Neural progenitor cell (in vitro differentiated cells): ENCODE measurements at regions not wholly inside any gene's neighbourhood (a gene's known extent, or its start where the extent isn't known, plus 50 kb on each side); places are given as distances from the start of the nearest gene placed in this dataset.
A peak's percentile ranks its signal among the peaks of the same experiment; 100 is the strongest.

Experiments used
- DNase-seq: peaks from one replicate; pipeline ENCODE4 v3.0.0-alpha.2; 2016; ENCODE audit warnings: low spot score
- H2AFZ ChIP-seq: fragments of 200-600 bp; sonication (generic); replicated peaks from 2 replicates; pipeline ENCODE4 v1.6.1; 2016; ENCODE audit warnings: antibody characterized with exemption
- H3F3A ChIP-seq: fragments of 200-600 bp; sonication (generic); 2 replicates; pipeline ENCODE4 v1.6.1; 2016; ENCODE audit warnings: antibody characterized with exemption, low read depth
- H3K27ac ChIP-seq: fragments of 200-600 bp; sonication (generic); 2 replicates; pipeline ENCODE4 v1.5.1; 2016; ENCODE audit warnings: mild to moderate bottlenecking
- H3K27me3 ChIP-seq: fragments of 200-600 bp; sonication (generic); 2 replicates; pipeline ENCODE4 v1.6.1; 2016; ENCODE audit warnings: mild to moderate bottlenecking, moderate library complexity
- H3K36me3 ChIP-seq: fragments of 200-600 bp; sonication (generic); 2 replicates; pipeline ENCODE4 v1.5.1; 2016
- H3K4me1 ChIP-seq: fragments of 200-600 bp; sonication (generic); 2 replicates; pipeline ENCODE4 v1.6.1; 2016; ENCODE audit warnings: mixed run types
- H3K4me2 ChIP-seq: fragments of 200-600 bp; sonication (generic); 2 replicates; pipeline ENCODE4 v1.6.1; 2016
- H3K4me3 ChIP-seq: fragments of 200-600 bp; sonication (generic); 2 replicates; pipeline ENCODE4 v1.5.1; 2016
- H3K79me2 ChIP-seq: fragments of 200-600 bp; sonication (generic); 2 replicates; pipeline ENCODE4 v1.6.1; 2016; ENCODE audit warnings: low read depth
- H3K9ac ChIP-seq: fragments of 200-600 bp; sonication (generic); 2 replicates; pipeline ENCODE4 v1.6.1; 2016
- H3K9me3 ChIP-seq: fragments of 200-600 bp; sonication (generic); 2 replicates; pipeline ENCODE4 v1.5.1; 2016; ENCODE audit warnings: low read depth
- H4K20me1 ChIP-seq: fragments of 200-600 bp; sonication (generic); 2 replicates; pipeline ENCODE4 v1.6.1; 2016; ENCODE audit warnings: low read depth
- H3K27ac Mint-ChIP-seq: 3 replicates; pipeline ENCODE4 v1.8.0; 2021; ENCODE audit warnings: mixed read lengths
- H3K27me3 Mint-ChIP-seq: 2 replicates; pipeline ENCODE4 v1.8.0; 2022; ENCODE audit warnings: low read depth, mild to moderate bottlenecking, inconsistent platforms, moderate library complexity, mixed read lengths; ENCODE audit not compliant: insufficient read depth
- H3K36me3 Mint-ChIP-seq: 3 replicates; pipeline ENCODE4 v1.8.0; 2021; ENCODE audit warnings: mixed read lengths
- H3K4me1 Mint-ChIP-seq: 3 replicates; pipeline ENCODE4 v1.8.0; 2021; ENCODE audit warnings: mixed read lengths
- H3K4me3 Mint-ChIP-seq: 3 replicates; pipeline ENCODE4 v1.8.0; 2021; ENCODE audit warnings: mild to moderate bottlenecking, moderate library complexity, mixed read lengths
- H3K9me3 Mint-ChIP-seq: 3 replicates; pipeline ENCODE4 v1.8.0; 2020; ENCODE audit warnings: mixed read lengths
- CTCF ChIP-seq: fragments of 200-600 bp; sonication (generic); IDR thresholded peaks from 2 replicates; pipeline ENCODE4 v1.5.1; 2017; ENCODE audit warnings: antibody characterized with exemption, mild to moderate bottlenecking
- EZH2 ChIP-seq: fragments of 200-600 bp; sonication (generic); IDR thresholded peaks from 2 replicates; pipeline ENCODE4 v1.6.1; 2017; ENCODE audit warnings: antibody characterized with exemption, mild to moderate bottlenecking, moderate library complexity
- EZH2phosphoT487 ChIP-seq: fragments of 200-600 bp; sonication (generic); IDR thresholded peaks from 2 replicates; pipeline ENCODE4 v1.6.1; 2017; ENCODE audit warnings: antibody characterized with exemption

GRCh38 chr1:209376774-209377173, 206.7 kb upstream of the CAMK1G start:
- H3K4me3 ChIP-seq: no peak overlapping the region
- H3K4me3 Mint-ChIP-seq: no peak overlapping the region
- H3K27me3 ChIP-seq: no peaks in the 10 kb centered on the region
- no peaks in the 10 kb centered on the region for H3K36me3 ChIP-seq
- H2AFZ ChIP-seq: no peak overlapping the region
- TF ChIP-seq CTCF: no peak
- TF ChIP-seq EZH2phosphoT487: no peak
- H3K36me3 Mint-ChIP-seq: no peaks in the 10 kb centered on the region
- peaks cover 4% of the 10 kb centered on the region for H3K27me3 Mint-ChIP-seq
- H3F3A ChIP-seq: peaks cover 10% of the 10 kb centered on the region
- H3K4me1 ChIP-seq: peaks cover 25% of the 10 kb centered on the region
- H3K27ac Mint-ChIP-seq: no peak overlapping the region
- no peaks in the 10 kb centered on the region for H4K20me1 ChIP-seq
- no peak overlapping the region for H3K9ac ChIP-seq
- H3K9me3 Mint-ChIP-seq: no peaks in the 10 kb centered on the region
- H3K27ac ChIP-seq: no peak overlapping the region
- no peak for DNase-seq
- no peaks in the 10 kb centered on the region for H3K9me3 ChIP-seq
- H3K4me1 Mint-ChIP-seq: peaks cover 14% of the 10 kb centered on the region
- no peak overlapping the region for H3K4me2 ChIP-seq
- H3K79me2 ChIP-seq: no peaks in the 10 kb centered on the region

GRCh38 chr1:209377995-209378394, 205.5 kb upstream of the CAMK1G start:
- Histone ChIP-seq H3K4me1 (peaks cover 25% of the 10 kb centered on the region), H3K9me3 (no peaks in the 10 kb centered on the region), H2AFZ (no peak overlapping the region), H3K36me3 (no peaks in the 10 kb centered on the region), H3K27ac (no peak overlapping the region), H3K4me2 (no peak overlapping the region), H3K79me2 (no peaks in the 10 kb centered on the region), H3K4me3 (no peak overlapping the region), H3K27me3 (no peaks in the 10 kb centered on the region), H4K20me1 (no peaks in the 10 kb centered on the region), H3K9ac (no peak overlapping the region), H3F3A (peaks cover 10% of the 10 kb centered on the region)
- no peaks in the 10 kb centered on the region for H3K9me3 Mint-ChIP-seq
- TF ChIP-seq CTCF (no peak), EZH2 (no peak), EZH2phosphoT487 (no peak)
- peak overlapping the region; percentile 44 for H3K27ac Mint-ChIP-seq
- no peak for DNase-seq
- H3K4me1 Mint-ChIP-seq: peaks cover 22% of the 10 kb centered on the region
- H3K27me3 Mint-ChIP-seq: peaks cover 4% of the 10 kb centered on the region
- no peak overlapping the region for H3K4me3 Mint-ChIP-seq
- no peaks in the 10 kb centered on the region for H3K36me3 Mint-ChIP-seq

GRCh38 chr1:209379280-209379679, 204.2 kb upstream of the CAMK1G start:
- H3K79me2 ChIP-seq: no peaks in the 10 kb centered on the region

More at GRCh38 chr1:209379280-209379679, 204.2 kb upstream of the CAMK1G start:
- Mint-ChIP-seq H3K4me1 (peaks cover 22% of the 10 kb centered on the region), H3K9me3 (no peaks in the 10 kb centered on the region), H3K4me3 (no peak overlapping the region), H3K36me3 (no peaks in the 10 kb centered on the region), H3K27me3 (peaks cover 4% of the 10 kb centered on the region), H3K27ac (no peak overlapping the region)
- DNase-seq: no peak
- Histone ChIP-seq H3K9ac (no peak overlapping the region), H3K4me3 (no peak overlapping the region), H3K27me3 (no peaks in the 10 kb centered on the region), H3F3A (peaks cover 10% of the 10 kb centered on the region), H3K9me3 (no peaks in the 10 kb centered on the region), H3K4me1 (peaks cover 32% of the 10 kb centered on the region), H3K4me2 (no peak overlapping the region), H3K27ac (no peak overlapping the region), H2AFZ (no peak overlapping the region), H4K20me1 (no peaks in the 10 kb centered on the region), H3K36me3 (no peaks in the 10 kb centered on the region)
- TF ChIP-seq EZH2phosphoT487 (no peak), EZH2 (no peak), CTCF (no peak)
